Neural progenitor cell (in vitro differentiated cells): ENCODE measurements at regions not wholly inside any gene's neighbourhood (a gene's known extent, or its start where the extent isn't known, plus 50 kb on each side); places are given as distances from the start of the nearest gene placed in this dataset.

Experiments used
- DNase-seq: peaks from one replicate; pipeline ENCODE4 v3.0.0-alpha.2; 2016; ENCODE audit warnings: low spot score
- H2AFZ ChIP-seq: fragments of 200-600 bp; sonication (generic); replicated peaks from 2 replicates; pipeline ENCODE4 v1.6.1; 2016; ENCODE audit warnings: antibody characterized with exemption
- H3F3A ChIP-seq: fragments of 200-600 bp; sonication (generic); 2 replicates; pipeline ENCODE4 v1.6.1; 2016; ENCODE audit warnings: antibody characterized with exemption, low read depth
- H3K27ac ChIP-seq: fragments of 200-600 bp; sonication (generic); 2 replicates; pipeline ENCODE4 v1.5.1; 2016; ENCODE audit warnings: mild to moderate bottlenecking
- H3K27me3 ChIP-seq: fragments of 200-600 bp; sonication (generic); 2 replicates; pipeline ENCODE4 v1.6.1; 2016; ENCODE audit warnings: mild to moderate bottlenecking, moderate library complexity
- H3K36me3 ChIP-seq: fragments of 200-600 bp; sonication (generic); 2 replicates; pipeline ENCODE4 v1.5.1; 2016
- H3K4me1 ChIP-seq: fragments of 200-600 bp; sonication (generic); 2 replicates; pipeline ENCODE4 v1.6.1; 2016; ENCODE audit warnings: mixed run types
- H3K4me2 ChIP-seq: fragments of 200-600 bp; sonication (generic); 2 replicates; pipeline ENCODE4 v1.6.1; 2016
- H3K4me3 ChIP-seq: fragments of 200-600 bp; sonication (generic); 2 replicates; pipeline ENCODE4 v1.5.1; 2016
- H3K79me2 ChIP-seq: fragments of 200-600 bp; sonication (generic); 2 replicates; pipeline ENCODE4 v1.6.1; 2016; ENCODE audit warnings: low read depth
- H3K9ac ChIP-seq: fragments of 200-600 bp; sonication (generic); 2 replicates; pipeline ENCODE4 v1.6.1; 2016
- H3K9me3 ChIP-seq: fragments of 200-600 bp; sonication (generic); 2 replicates; pipeline ENCODE4 v1.5.1; 2016; ENCODE audit warnings: low read depth
- H4K20me1 ChIP-seq: fragments of 200-600 bp; sonication (generic); 2 replicates; pipeline ENCODE4 v1.6.1; 2016; ENCODE audit warnings: low read depth
- H3K27ac Mint-ChIP-seq: 3 replicates; pipeline ENCODE4 v1.8.0; 2021; ENCODE audit warnings: mixed read lengths
- H3K27me3 Mint-ChIP-seq: 2 replicates; pipeline ENCODE4 v1.8.0; 2022; ENCODE audit warnings: low read depth, mild to moderate bottlenecking, inconsistent platforms, moderate library complexity, mixed read lengths; ENCODE audit not compliant: insufficient read depth
- H3K36me3 Mint-ChIP-seq: 3 replicates; pipeline ENCODE4 v1.8.0; 2021; ENCODE audit warnings: mixed read lengths
- H3K4me1 Mint-ChIP-seq: 3 replicates; pipeline ENCODE4 v1.8.0; 2021; ENCODE audit warnings: mixed read lengths
- H3K4me3 Mint-ChIP-seq: 3 replicates; pipeline ENCODE4 v1.8.0; 2021; ENCODE audit warnings: mild to moderate bottlenecking, moderate library complexity, mixed read lengths
- H3K9me3 Mint-ChIP-seq: 3 replicates; pipeline ENCODE4 v1.8.0; 2020; ENCODE audit warnings: mixed read lengths
- CTCF ChIP-seq: fragments of 200-600 bp; sonication (generic); IDR thresholded peaks from 2 replicates; pipeline ENCODE4 v1.5.1; 2017; ENCODE audit warnings: antibody characterized with exemption, mild to moderate bottlenecking
- EZH2 ChIP-seq: fragments of 200-600 bp; sonication (generic); IDR thresholded peaks from 2 replicates; pipeline ENCODE4 v1.6.1; 2017; ENCODE audit warnings: antibody characterized with exemption, mild to moderate bottlenecking, moderate library complexity
- EZH2phosphoT487 ChIP-seq: fragments of 200-600 bp; sonication (generic); IDR thresholded peaks from 2 replicates; pipeline ENCODE4 v1.6.1; 2017; ENCODE audit warnings: antibody characterized with exemption

- TF ChIP-seq EZH2phosphoT487 (no peak), EZH2 (no peak), CTCF (peak; percentile 4)
Measured at GRCh38 chr10:131654471-131655087, 246.2 kb upstream of the PPP2R2D start.

GRCh38 chr10:131655101-131655849 is 245.5 kb upstream of the PPP2R2D start:
- Mint-ChIP-seq H3K4me3 (no peak overlapping the region), H3K9me3 (peaks cover 6% of the 10 kb centered on the region), H3K36me3 (no peaks in the 10 kb centered on the region), H3K4me1 (peaks cover 46% of the 10 kb centered on the region), H3K27ac (peak overlapping the region; percentile 43), H3K27me3 (peaks cover 15% of the 10 kb centered on the region)
- Histone ChIP-seq H4K20me1 (no peaks in the 10 kb centered on the region), H3K9ac (no peak overlapping the region), H2AFZ (no peak overlapping the region), H3K79me2 (no peaks in the 10 kb centered on the region), H3F3A (peaks cover 7% of the 10 kb centered on the region), H3K4me2 (no peak overlapping the region), H3K9me3 (no peaks in the 10 kb centered on the region), H3K4me1 (peaks cover 11% of the 10 kb centered on the region), H3K27ac (no peak overlapping the region), H3K36me3 (no peaks in the 10 kb centered on the region), H3K27me3 (peaks cover 9% of the 10 kb centered on the region), H3K4me3 (no peak overlapping the region)
- TF ChIP-seq EZH2phosphoT487 (no peak), EZH2 (no peak), CTCF (no peak)
- DNase-seq = no peak

More at GRCh38 chr10:131654471-131655087, 246.2 kb upstream of the PPP2R2D start:
- Histone ChIP-seq H3K79me2 (no peaks in the 10 kb centered on the region), H3K4me1 (peaks cover 11% of the 10 kb centered on the region), H3K9ac (no peak overlapping the region), H3K36me3 (no peaks in the 10 kb centered on the region), H3K27me3 (peaks cover 9% of the 10 kb centered on the region), H3K27ac (no peak overlapping the region), H3K9me3 (no peaks in the 10 kb centered on the region), H3K4me3 (no peak overlapping the region), H2AFZ (no peak overlapping the region), H3F3A (peaks cover 7% of the 10 kb centered on the region), H3K4me2 (no peak overlapping the region), H4K20me1 (no peaks in the 10 kb centered on the region)
- no peak for DNase-seq
- H3K4me1 Mint-ChIP-seq = peaks cover 41% of the 10 kb centered on the region
- H3K9me3 Mint-ChIP-seq = peaks cover under 1% of the 10 kb centered on the region
- H3K36me3 Mint-ChIP-seq = no peaks in the 10 kb centered on the region
- H3K27ac Mint-ChIP-seq = peak overlapping the region; percentile 43
- H3K4me3 Mint-ChIP-seq = no peak overlapping the region
- H3K27me3 Mint-ChIP-seq = peaks cover 15% of the 10 kb centered on the region

GRCh38 chr10:131656009-131656408 is 244.8 kb upstream of the PPP2R2D start:
- Mint-ChIP-seq H3K4me1 (peaks cover 45% of the 10 kb centered on the region), H3K27me3 (peaks cover 16% of the 10 kb centered on the region), H3K36me3 (no peaks in the 10 kb centered on the region), H3K4me3 (peak overlapping the region; percentile 11), H3K9me3 (peaks cover 11% of the 10 kb centered on the region), H3K27ac (peak overlapping the region; percentile 36)
- H3K9me3 ChIP-seq = no peaks in the 10 kb centered on the region
- no peak overlapping the region for H2AFZ ChIP-seq
- peaks cover 7% of the 10 kb centered on the region for H3F3A ChIP-seq
- H3K4me1 ChIP-seq = peaks cover 11% of the 10 kb centered on the region
- TF ChIP-seq CTCF (no peak), EZH2phosphoT487 (no peak), EZH2 (no peak)
- H4K20me1 ChIP-seq = no peaks in the 10 kb centered on the region
- H3K4me2 ChIP-seq = no peak overlapping the region
- H3K36me3 ChIP-seq = no peaks in the 10 kb centered on the region
- no peak overlapping the region for H3K9ac ChIP-seq
- H3K4me3 ChIP-seq = no peak overlapping the region
- H3K27me3 ChIP-seq = peaks cover 9% of the 10 kb centered on the region
- H3K27ac ChIP-seq = no peak overlapping the region
- no peaks in the 10 kb centered on the region for H3K79me2 ChIP-seq
- DNase-seq = no peak
